Neutrophil (primary cell): ENCODE measurements at regions not wholly inside any gene's neighbourhood (a gene's known extent, or its start where the extent isn't known, plus 50 kb on each side); places are given as distances from the start of the nearest gene placed in this dataset.

Experiments
- H3K27ac ChIP-seq: fragments of 200-600 bp; sonication (generic); 2 replicates; pipeline ENCODE4 v1.5.1; 2016; ENCODE audit warnings: mild to moderate bottlenecking, moderate library complexity
- H3K27me3 ChIP-seq: fragments of 200-600 bp; sonication (generic); 2 replicates; pipeline ENCODE4 v1.6.0; 2016; ENCODE audit warnings: mild to moderate bottlenecking
- H3K36me3 ChIP-seq: fragments of 200-600 bp; sonication (generic); 2 replicates; pipeline ENCODE4 v1.5.1; 2017
- H3K4me1 ChIP-seq, 2 experiments: fragments of 200-600 bp in 1 of 2; sonication (generic) in 1 of 2; 1 replicate in 1 of 2; 2 replicates in 1 of 2; pipeline versions ENCODE4 v1.5.1 to v1.6.1; 2013 to 2016; ENCODE audit warnings: low read depth in 1 of 2, low read length in 1 of 2, mild to moderate bottlenecking in 1 of 2, moderate library complexity in 1 of 2; ENCODE audit not compliant: control insufficient read depth in 1 of 2, insufficient read depth in 1 of 2
- H3K4me3 ChIP-seq, 2 experiments: fragments of 200-600 bp in 1 of 2; sonication (generic) in 1 of 2; 1 replicate in 1 of 2; 2 replicates in 1 of 2; pipeline ENCODE4 v1.5.1; 2013 to 2016; ENCODE audit warnings: low read depth in 1 of 2, low read length in 1 of 2, mild to moderate bottlenecking in 1 of 2, moderate library complexity in 1 of 2
- H3K9me3 ChIP-seq: fragments of 200-600 bp; sonication (generic); 2 replicates; pipeline ENCODE4 v1.5.1; 2016
- CTCF ChIP-seq: fragments of 200-600 bp; sonication (generic); IDR thresholded peaks from 2 replicates; pipeline ENCODE4 v1.5.1; 2016; ENCODE audit warnings: antibody characterized with exemption

GRCh38 chr17:36722121-36722902, 120.9 kb downstream of the MRM1 start:
- no peaks in the 10 kb centered on the region for H3K36me3 ChIP-seq
- no peak overlapping the region for H3K27ac ChIP-seq
- no peaks in the 10 kb centered on the region for H3K9me3 ChIP-seq
- peaks cover 4 to 8% of the 10 kb centered on the region in 2 experiments for H3K4me1 ChIP-seq
- peaks cover 74% of the 10 kb centered on the region for H3K27me3 ChIP-seq
- peak overlapping the region in 1 of 2 experiments; percentile 28 for H3K4me3 ChIP-seq
- TF ChIP-seq CTCF, result no peak

GRCh38 chr17:36722903-36723263, 121.5 kb downstream of the MRM1 start:
- no peaks in the 10 kb centered on the region for H3K36me3 ChIP-seq
- H3K27me3 ChIP-seq, result peaks cover 80% of the 10 kb centered on the region
- peak overlapping the region in 1 of 2 experiments; percentile 28 for H3K4me3 ChIP-seq
- TF ChIP-seq CTCF, result no peak
- no peak overlapping the region for H3K27ac ChIP-seq
- peaks cover 4 to 8% of the 10 kb centered on the region in 2 experiments for H3K4me1 ChIP-seq
- H3K9me3 ChIP-seq, result no peaks in the 10 kb centered on the region

GRCh38 chr17:36723459-36724025, 122.2 kb downstream of the MRM1 start:
- TF ChIP-seq CTCF, result no peak
- Histone ChIP-seq H3K27me3 (peaks cover 87% of the 10 kb centered on the region), H3K9me3 (no peaks in the 10 kb centered on the region), H3K4me3 (no peak overlapping the region), H3K36me3 (no peaks in the 10 kb centered on the region), H3K4me1 (peaks cover 4 to 8% of the 10 kb centered on the region in 2 experiments), H3K27ac (no peak overlapping the region)

- Histone ChIP-seq H3K36me3 (no peaks in the 10 kb centered on the region), H3K9me3 (no peaks in the 10 kb centered on the region), H3K27ac (no peak overlapping the region), H3K27me3 (peaks cover 100% of the 10 kb centered on the region), H3K4me1 (peaks cover 4 to 8% of the 10 kb centered on the region in 2 experiments), H3K4me3 (no peak overlapping the region)
- TF ChIP-seq CTCF, result no peak
Observed at GRCh38 chr17:36726199-36726598, 124.8 kb downstream of the MRM1 start.

- Histone ChIP-seq H3K27ac (no peak overlapping the region), H3K9me3 (no peaks in the 10 kb centered on the region), H3K27me3 (peaks cover 100% of the 10 kb centered on the region), H3K4me3 (no peak overlapping the region), H3K36me3 (no peaks in the 10 kb centered on the region), H3K4me1 (peaks cover 4 to 7% of the 10 kb centered on the region in 2 experiments)
- TF ChIP-seq CTCF, result no peak
Observed at GRCh38 chr17:36727052-36727451, 125.7 kb downstream of the MRM1 start.
